ENCODE measurements at regions not wholly inside any gene's neighbourhood (a gene's known extent, or its start where the extent isn't known, plus 50 kb on each side); places are given as distances from the start of the nearest gene placed in this dataset.
"Not testable (repeated sequence)": the region's sequence is repeated elsewhere in the genome, so short reads cannot be mapped to it uniquely, and the experiment has no call there.

GRCh38 chr6:150499882-150500312, 99.8 kb upstream of the PLEKHG1 start:
- no peak for DNase-seq

- DNase-seq = not testable (repeated sequence)
Measured at GRCh38 chr6:150500568-150500967, 99.1 kb upstream of the PLEKHG1 start.

GRCh38 chr6:150503041-150503440, 96.6 kb upstream of the PLEKHG1 start:
- DNase-seq = no peak

- DNase-seq = no peak
Measured at GRCh38 chr6:150503586-150504339, 95.9 kb upstream of the PLEKHG1 start.

GRCh38 chr6:150507361-150507760, 92.3 kb upstream of the PLEKHG1 start:
- not testable (repeated sequence) for DNase-seq

- DNase-seq = no peak
Measured at GRCh38 chr6:150510576-150510975, 89.1 kb upstream of the PLEKHG1 start.

GRCh38 chr6:150511313-150511712, 88.4 kb upstream of the PLEKHG1 start:
- DNase-seq = no peak

- peak; percentile 89 for DNase-seq
Measured at GRCh38 chr6:150514806-150515380, 84.8 kb upstream of the PLEKHG1 start.

- no peak for DNase-seq
Measured at GRCh38 chr6:150516199-150516598, 83.5 kb upstream of the PLEKHG1 start.

- no peak for DNase-seq
Measured at GRCh38 chr6:150517175-150517574, 82.5 kb upstream of the PLEKHG1 start.

GRCh38 chr6:150521482-150521881, 78.2 kb upstream of the PLEKHG1 start:
- no peak for DNase-seq

GRCh38 chr6:150523216-150523615, 76.5 kb upstream of the PLEKHG1 start:
- DNase-seq = not testable (repeated sequence)

- DNase-seq = no peak
Measured at GRCh38 chr6:150525300-150525699, 74.4 kb upstream of the PLEKHG1 start.

- DNase-seq = no peak
Measured at GRCh38 chr6:150527100-150527499, 72.6 kb upstream of the PLEKHG1 start.

- no peak for DNase-seq
Measured at GRCh38 chr6:150528648-150529285, 70.9 kb upstream of the PLEKHG1 start.

GRCh38 chr6:150529646-150530045, 70.0 kb upstream of the PLEKHG1 start:
- DNase-seq = no peak

GRCh38 chr6:150531957-150532356, 67.7 kb upstream of the PLEKHG1 start:
- no peak for DNase-seq

GRCh38 chr6:150534553-150534952, 65.1 kb upstream of the PLEKHG1 start:
- no peak for DNase-seq

GRCh38 chr6:150535151-150535804, 64.4 kb upstream of the PLEKHG1 start:
- DNase-seq = no peak

GRCh38 chr6:150535818-150536220, 63.9 kb upstream of the PLEKHG1 start:
- no peak for DNase-seq

- DNase-seq = no peak
Measured at GRCh38 chr6:150536835-150537234, 62.9 kb upstream of the PLEKHG1 start.

- no peak for DNase-seq
Measured at GRCh38 chr6:150537491-150537890, 62.2 kb upstream of the PLEKHG1 start.

- DNase-seq = no peak
Measured at GRCh38 chr6:150537893-150538292, 61.8 kb upstream of the PLEKHG1 start.

- no peak for DNase-seq
Measured at GRCh38 chr6:150539111-150539510, 60.6 kb upstream of the PLEKHG1 start.

All from NCI-H1048 (cell line).